EL (cell line): ENCODE measurements at regions not wholly inside any gene's neighbourhood (a gene's known extent, or its start where the extent isn't known, plus 50 kb on each side); places are given as distances from the start of the nearest gene placed in this dataset.

Source experiments
- DNase-seq: peaks from one replicate; pipeline ENCODE4 v3.0.0-alpha.2; 2016

- no peak for DNase-seq
Observed at GRCh38 chr18:54772056-54772455, 56.2 kb upstream of the RAB27B start.

DNA sequence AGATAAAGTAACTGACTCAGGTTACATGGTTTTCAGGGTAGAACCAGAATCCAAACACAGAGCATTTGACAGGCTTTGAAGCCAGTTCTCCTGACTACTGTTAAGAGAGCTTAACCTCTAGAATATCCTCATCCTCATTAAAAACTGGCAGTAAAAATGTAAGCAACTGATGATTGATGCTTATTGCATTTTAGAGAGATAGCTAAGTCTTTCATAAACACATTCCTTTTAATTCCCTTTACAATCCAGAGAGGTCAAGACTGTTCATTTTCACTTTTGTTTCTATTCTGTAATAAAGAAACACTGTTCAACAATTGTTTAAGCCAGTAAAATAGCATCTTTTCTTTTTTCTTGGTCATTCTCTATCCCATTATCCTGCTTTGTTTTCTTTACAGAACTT, 53.9 kb upstream of the RAB27B start:
- DNase-seq, result peak; percentile 59

DNA sequence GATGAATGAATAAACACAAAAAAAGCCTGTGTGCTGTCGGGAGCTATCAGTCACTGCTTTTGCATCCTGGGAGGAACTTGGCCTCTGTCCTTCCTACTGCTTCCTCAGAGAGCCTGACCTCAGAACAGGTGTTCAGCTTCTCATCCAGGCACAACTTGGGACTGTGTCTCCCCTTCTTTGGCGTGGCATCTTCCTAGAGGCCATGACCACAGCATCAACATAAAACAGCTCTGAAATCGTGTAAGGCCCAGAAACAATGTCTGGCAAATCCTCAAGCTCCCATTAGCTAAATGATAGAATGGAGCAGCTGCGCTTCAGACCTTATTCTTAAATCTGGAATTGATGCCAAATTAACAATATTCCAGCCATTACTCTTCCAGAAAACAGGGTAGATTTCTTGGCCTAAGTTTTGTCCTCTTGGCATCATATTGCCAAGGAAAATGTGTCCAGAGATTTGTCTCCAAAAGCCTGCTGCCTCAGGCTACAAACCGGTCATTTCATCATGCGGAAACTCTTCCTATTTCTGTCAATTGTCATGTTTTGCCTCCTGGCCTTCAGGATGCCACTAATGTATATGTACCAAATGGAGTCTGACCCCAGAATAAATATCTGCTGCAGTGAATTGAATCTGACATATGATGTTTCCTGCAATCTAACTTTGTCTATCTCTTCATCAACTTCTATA, 53.2 kb upstream of the RAB27B start:
- DNase-seq, result peak; percentile 13

DNA sequence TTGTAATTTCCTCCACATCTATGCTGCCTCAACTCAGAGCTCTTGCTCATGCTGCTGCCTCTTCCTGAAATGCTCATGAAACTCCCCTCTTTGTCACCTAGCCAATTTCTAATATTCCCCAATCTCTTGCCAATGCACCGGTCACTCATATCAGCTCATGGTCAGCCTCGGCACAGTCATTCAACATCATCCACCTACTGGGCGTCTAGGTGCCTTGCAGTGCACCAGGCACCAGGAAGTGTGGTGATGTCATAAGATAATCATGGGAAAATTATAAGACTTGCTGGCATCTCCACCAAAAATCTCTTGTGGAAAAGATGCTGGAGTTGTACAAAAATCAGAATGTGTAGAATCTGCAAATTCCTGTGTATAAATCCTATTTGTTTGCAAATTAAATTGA, 52.6 kb upstream of the RAB27B start:
- peak; percentile 86 for DNase-seq

- DNase-seq, result peak; percentile 98
Observed at GRCh38 chr18:54776282-54776977, 51.8 kb upstream of the RAB27B start.

DNA sequence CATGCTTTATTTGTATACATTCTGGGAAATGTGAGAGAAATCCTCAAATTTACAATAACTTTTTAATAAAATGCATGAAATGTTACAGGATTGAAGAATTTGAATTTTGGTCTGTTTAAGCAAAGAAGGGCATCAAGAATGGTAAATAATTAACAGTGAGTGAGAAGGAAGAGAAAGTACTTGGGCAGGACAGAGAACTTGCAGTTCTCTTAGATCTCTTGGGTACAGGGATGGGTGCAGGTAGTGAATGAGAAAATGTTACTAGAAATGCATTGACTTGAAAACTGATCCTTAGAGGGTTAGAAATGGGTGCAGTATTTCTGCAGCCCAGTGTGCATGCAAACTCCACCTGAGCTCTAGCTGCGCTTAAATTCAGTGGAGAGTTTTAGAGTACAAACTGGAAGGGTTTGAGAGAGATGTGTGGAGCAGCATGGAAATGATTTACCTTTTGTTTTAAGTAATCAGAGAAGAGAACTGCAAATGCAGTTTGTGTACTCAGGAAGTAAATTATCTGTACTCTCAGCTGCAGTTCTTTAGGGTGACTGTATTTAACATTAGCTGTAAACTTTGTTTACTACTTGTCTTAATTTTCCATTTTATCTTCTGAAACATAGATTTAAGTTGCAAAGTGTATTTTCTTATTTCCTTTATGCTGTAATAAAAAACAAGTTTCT, 51.0 kb upstream of the RAB27B start:
- DNase-seq, result no peak

DNA sequence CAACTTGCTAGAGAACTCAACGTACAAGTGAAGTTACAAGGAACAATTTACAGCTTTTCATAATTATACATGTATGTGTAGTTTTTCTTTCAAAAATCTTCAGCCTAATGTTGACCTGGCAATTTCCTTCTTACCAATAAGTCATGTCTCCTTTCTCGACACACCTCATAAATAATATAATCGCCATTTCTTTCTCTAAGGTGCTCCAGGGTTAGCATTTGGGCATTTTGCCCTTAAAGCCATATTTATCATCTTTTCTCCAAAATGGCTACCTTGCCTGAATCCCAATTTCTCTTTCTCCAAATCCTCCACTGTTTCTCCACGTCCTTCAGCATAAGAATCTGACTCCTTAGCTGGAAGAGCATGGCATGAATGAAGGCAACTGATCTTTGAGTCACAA, 50.3 kb upstream of the RAB27B start:
- DNase-seq, result no peak
